ENCODE measurements at regions not wholly inside any gene's neighbourhood (a gene's known extent, or its start where the extent isn't known, plus 50 kb on each side); places are given as distances from the start of the nearest gene placed in this dataset.

GRCh38 chr16:51854401-51854951 lies 692.5 kb downstream of the TOX3 start:
- no peak for DNase-seq
- Histone ChIP-seq H3K4me1 (ENCODE audit: control insufficient read depth in 5 of 5, insufficient read depth in 5 of 5, low read length in 5 of 5) (peaks cover 0 to 1% (median 0%) of the 10 kb centered on the region in 5 donors), H3K27ac (ENCODE audit: low read depth in 1 of 2, low read length in 1 of 2) (no peak overlapping the region), H3K4me3 (no peak overlapping the region), H3K27me3 (ENCODE audit: control insufficient read depth in 3 of 3, insufficient read depth in 3 of 3, low read length in 2 of 3) (no peaks in the 10 kb centered on the region), H3K9ac (ENCODE audit: insufficient read depth in 1 of 2, low read length in 2 of 2) (no peak overlapping the region), H3K9me3 (ENCODE audit: control insufficient read depth in 4 of 4, insufficient read depth in 3 of 4, low read length in 3 of 4) (peaks cover 0 to 2% (median 0%) of the 10 kb centered on the region in 4 donors), H3K36me3 (ENCODE audit: control insufficient read depth in 4 of 4, insufficient read depth in 4 of 4, low read length in 4 of 4) (no peaks in the 10 kb centered on the region)
- WGBS, 2 donors = 85 to 86% methylated on average over 4 of the region's 4 CpGs
- TF ChIP-seq CTCF (IDR thresholded peaks at IDR 0.05; ENCODE audit: control extremely low read depth, extremely low read depth) = no peak
- ATAC-seq (ENCODE audit: insufficient read depth, low FRiP score) = no peak

- ATAC-seq (ENCODE audit: insufficient read depth, low FRiP score) (no peak), DNase-seq (no peak)
- Histone ChIP-seq H3K9me3 (ENCODE audit: control insufficient read depth in 4 of 4, insufficient read depth in 3 of 4, low read length in 3 of 4) (peaks cover 0 to 2% (median 0%) of the 10 kb centered on the region in 4 donors), H3K4me1 (ENCODE audit: control insufficient read depth in 5 of 5, insufficient read depth in 5 of 5, low read length in 5 of 5) (peaks cover 0 to 1% (median 0%) of the 10 kb centered on the region in 5 donors), H3K27me3 (ENCODE audit: control insufficient read depth in 3 of 3, insufficient read depth in 3 of 3, low read length in 2 of 3) (no peaks in the 10 kb centered on the region), H3K9ac (ENCODE audit: insufficient read depth in 1 of 2, low read length in 2 of 2) (no peak overlapping the region), H3K27ac (ENCODE audit: low read depth in 1 of 2, low read length in 1 of 2) (no peak overlapping the region), H3K36me3 (ENCODE audit: control insufficient read depth in 4 of 4, insufficient read depth in 4 of 4, low read length in 4 of 4) (no peaks in the 10 kb centered on the region), H3K4me3 (no peak overlapping the region)
- TF ChIP-seq CTCF (IDR thresholded peaks at IDR 0.05; ENCODE audit: control extremely low read depth, extremely low read depth) = no peak
- 82 to 86% methylated on average over 1 of the region's 1 CpG for WGBS, 2 donors
Measured at GRCh38 chr16:51853586-51853985, 693.4 kb downstream of the TOX3 start.

- H3K27ac ChIP-seq (ENCODE audit: low read depth in 1 of 2, low read length in 1 of 2) = no peak overlapping the region
- TF ChIP-seq CTCF (IDR thresholded peaks at IDR 0.05; ENCODE audit: control extremely low read depth, extremely low read depth) = no peak
- ATAC-seq (ENCODE audit: insufficient read depth, low FRiP score) (no peak), DNase-seq (no peak)
- peaks cover 0 to 1% (median 0%) of the 10 kb centered on the region in 5 donors for H3K4me1 ChIP-seq (ENCODE audit: control insufficient read depth in 5 of 5, insufficient read depth in 5 of 5, low read length in 5 of 5)
- no peaks in the 10 kb centered on the region for H3K36me3 ChIP-seq (ENCODE audit: control insufficient read depth in 4 of 4, insufficient read depth in 4 of 4, low read length in 4 of 4)
- H3K4me3 ChIP-seq = no peak overlapping the region
- H3K9ac ChIP-seq (ENCODE audit: insufficient read depth in 1 of 2, low read length in 2 of 2) = no peak overlapping the region
- WGBS, 2 donors = 89 to 93% methylated on average over 1 of the region's 1 CpG
- H3K9me3 ChIP-seq (ENCODE audit: control insufficient read depth in 4 of 4, insufficient read depth in 3 of 4, low read length in 3 of 4) = peaks cover 0 to 2% (median 0%) of the 10 kb centered on the region in 4 donors
- H3K27me3 ChIP-seq (ENCODE audit: control insufficient read depth in 3 of 3, insufficient read depth in 3 of 3, low read length in 2 of 3) = no peaks in the 10 kb centered on the region
Measured at GRCh38 chr16:51852892-51853291, 694.1 kb downstream of the TOX3 start.

GRCh38 chr16:51851111-51851510 lies 695.8 kb downstream of the TOX3 start:
- Histone ChIP-seq H3K36me3 (ENCODE audit: control insufficient read depth in 4 of 4, insufficient read depth in 4 of 4, low read length in 4 of 4) (no peaks in the 10 kb centered on the region), H3K4me1 (ENCODE audit: control insufficient read depth in 5 of 5, insufficient read depth in 5 of 5, low read length in 5 of 5) (no peaks in the 10 kb centered on the region), H3K27me3 (ENCODE audit: control insufficient read depth in 3 of 3, insufficient read depth in 3 of 3, low read length in 2 of 3) (no peaks in the 10 kb centered on the region), H3K9me3 (ENCODE audit: control insufficient read depth in 4 of 4, insufficient read depth in 3 of 4, low read length in 3 of 4) (no peaks in the 10 kb centered on the region), H3K4me3 (no peak overlapping the region), H3K27ac (ENCODE audit: low read depth in 1 of 2, low read length in 1 of 2) (no peak overlapping the region), H3K9ac (ENCODE audit: insufficient read depth in 1 of 2, low read length in 2 of 2) (no peak overlapping the region)
- DNase-seq = no peak
- no peak for ATAC-seq (ENCODE audit: insufficient read depth, low FRiP score)
- TF ChIP-seq CTCF (IDR thresholded peaks at IDR 0.05; ENCODE audit: control extremely low read depth, extremely low read depth) = no peak
- 91 to 93% methylated on average over 3 of the region's 3 CpGs for WGBS, 2 donors

Data from lung (tissue), 11 donors.